Neural cell (in vitro differentiated cells): ENCODE measurements at regions not wholly inside any gene's neighbourhood (a gene's known extent, or its start where the extent isn't known, plus 50 kb on each side); places are given as distances from the start of the nearest gene placed in this dataset.

ENCODE experiments used
- H2AFZ ChIP-seq: fragments of 200-600, 300-800 bp; sonication (generic), shearing (Covaris generic); 2 replicates; pipeline ENCODE4 v1.6.0; 2014; ENCODE audit warnings: low read depth, mild to moderate bottlenecking, antibody characterized with exemption, low read length, moderate library complexity
- H3F3A ChIP-seq: fragments of 200-600 bp; shearing (Covaris generic); 2 replicates; pipeline ENCODE4 v1.6.1; 2016; ENCODE audit warnings: mild to moderate bottlenecking, moderate library complexity, mixed read lengths, antibody characterized with exemption, low read length; ENCODE audit not compliant: insufficient read depth, poor library complexity, severe bottlenecking
- H3K27ac ChIP-seq: fragments of 200-600, 300-800 bp; sonication (generic), shearing (Covaris generic); 2 replicates; pipeline ENCODE4 v1.5.1; 2014; ENCODE audit warnings: mild to moderate bottlenecking, low read length, moderate library complexity
- H3K27me3 ChIP-seq: fragments of 300-800, 200-600 bp; sonication (generic), shearing (Covaris generic); 2 replicates; pipeline ENCODE4 v1.6.0; 2014; ENCODE audit warnings: mild to moderate bottlenecking, low read depth, low read length, moderate library complexity; ENCODE audit not compliant: insufficient read depth
- H3K36me3 ChIP-seq: fragments of 300-800, 200-600 bp; sonication (generic), shearing (Covaris generic); 2 replicates; pipeline ENCODE4 v1.5.1; 2014; ENCODE audit warnings: mild to moderate bottlenecking, antibody characterized with exemption, low read length, moderate library complexity; ENCODE audit not compliant: insufficient read depth
- H3K4me2 ChIP-seq: fragments of 300-800, 200-600 bp; sonication (generic), shearing (Covaris generic); 2 replicates; pipeline ENCODE4 v1.6.0; 2014; ENCODE audit warnings: mild to moderate bottlenecking, low read length
- H3K4me3 ChIP-seq: fragments of 300-800, 200-600 bp; sonication (generic), shearing (Covaris generic); 2 replicates; pipeline ENCODE4 v1.5.1; 2014; ENCODE audit warnings: mild to moderate bottlenecking, low read length, moderate library complexity
- H3K79me2 ChIP-seq: fragments of 200-600 bp; shearing (Covaris generic); replicated peaks from 2 replicates; pipeline ENCODE4 v1.6.0; 2014; ENCODE audit warnings: mild to moderate bottlenecking, low read length, moderate library complexity; ENCODE audit not compliant: insufficient read depth
- H3K9ac ChIP-seq: fragments of 300-800, 200-600 bp; sonication (generic), shearing (Covaris generic); 2 replicates; pipeline ENCODE4 v1.6.1; 2016; ENCODE audit warnings: mild to moderate bottlenecking, low read length, mixed read lengths
- H3K9me2 ChIP-seq: fragments of 200-600 bp; shearing (Covaris generic); 2 replicates; pipeline ENCODE4 v1.6.1; 2016; ENCODE audit warnings: mild to moderate bottlenecking, low read length, mixed read lengths; ENCODE audit not compliant: insufficient read depth
- H3K9me3 ChIP-seq: fragments of 200-600, 300-800 bp; sonication (generic), shearing (Covaris generic); 2 replicates; pipeline ENCODE4 v1.6.1; 2016; ENCODE audit warnings: mild to moderate bottlenecking, mixed run types, low read length, moderate library complexity, mixed read lengths
- H4K20me1 ChIP-seq: fragments of 200-600 bp; shearing (Covaris generic); 2 replicates; pipeline ENCODE4 v1.6.1; 2016; ENCODE audit warnings: mild to moderate bottlenecking, mixed run types; ENCODE audit not compliant: insufficient read depth
- EP300 ChIP-seq: fragments of 450-650 bp; conservative IDR thresholded peaks from 2 replicates; pipeline ENCODE4 v1.6.1; 2014; ENCODE audit warnings: antibody characterized with exemption, mild to moderate bottlenecking, moderate library complexity; ENCODE audit not compliant: poor library complexity, severe bottlenecking
- EZH2 ChIP-seq: fragments of 200-600, 300-800 bp; shearing (Covaris generic), sonication (generic); IDR thresholded peaks from 2 replicates; pipeline ENCODE4 v1.6.1; 2014; ENCODE audit warnings: antibody characterized with exemption, low read length, borderline replicate concordance, mild to moderate bottlenecking; ENCODE audit not compliant: insufficient read depth, poor library complexity, severe bottlenecking
- MXI1 ChIP-seq: fragments of 450-650 bp; conservative IDR thresholded peaks from 2 replicates; pipeline ENCODE4 v1.6.1; 2014; ENCODE audit warnings: antibody characterized with exemption, mild to moderate bottlenecking; ENCODE audit not compliant: poor library complexity, severe bottlenecking
- POLR2AphosphoS5 ChIP-seq: IDR thresholded peaks from 2 replicates; pipeline ENCODE4 v1.6.1; 2012
- RAD21 ChIP-seq: fragments of 450-650 bp; conservative IDR thresholded peaks from 2 replicates; pipeline ENCODE4 v1.6.1; 2014; ENCODE audit warnings: antibody characterized with exemption, mild to moderate bottlenecking, moderate library complexity
- SMC3 ChIP-seq: fragments of 450-650 bp; conservative IDR thresholded peaks from 2 replicates; pipeline ENCODE4 v1.6.1; 2014; ENCODE audit warnings: antibody characterized with exemption, mild to moderate bottlenecking, moderate library complexity; ENCODE audit not compliant: poor library complexity
- TAF1 ChIP-seq: IDR thresholded peaks from 2 replicates; pipeline ENCODE4 v1.6.1; 2012; ENCODE audit warnings: low read depth
- TF ChIP-seq, protein P1 (sequence below): IDR thresholded peaks from 2 replicates; pipeline ENCODE4 v1.6.1; 2012; ENCODE audit warnings: borderline replicate concordance
- TF ChIP-seq, protein P2 (sequence below): fragments of 450-650 bp; IDR thresholded peaks from 2 replicates; pipeline ENCODE4 v1.5.1; 2014; ENCODE audit warnings: antibody characterized with exemption, mild to moderate bottlenecking, moderate library complexity; ENCODE audit not compliant: poor library complexity, severe bottlenecking

GRCh38 chr14:50020184-50020583, 96.2 kb downstream of the VCPKMT start:
- Histone ChIP-seq H3K79me2 (no peaks in the 10 kb centered on the region), H3K4me2 (no peak overlapping the region), H3K4me3 (no peak overlapping the region), H3F3A (no peaks in the 10 kb centered on the region), H2AFZ (no peak overlapping the region), H3K9me2 (no peaks in the 10 kb centered on the region), H3K9ac (no peak overlapping the region), H3K27me3 (no peaks in the 10 kb centered on the region), H4K20me1 (no peaks in the 10 kb centered on the region), H3K36me3 (no peaks in the 10 kb centered on the region), H3K27ac (no peak overlapping the region), H3K9me3 (peaks cover 3% of the 10 kb centered on the region)
- TF ChIP-seq, protein P1, sequence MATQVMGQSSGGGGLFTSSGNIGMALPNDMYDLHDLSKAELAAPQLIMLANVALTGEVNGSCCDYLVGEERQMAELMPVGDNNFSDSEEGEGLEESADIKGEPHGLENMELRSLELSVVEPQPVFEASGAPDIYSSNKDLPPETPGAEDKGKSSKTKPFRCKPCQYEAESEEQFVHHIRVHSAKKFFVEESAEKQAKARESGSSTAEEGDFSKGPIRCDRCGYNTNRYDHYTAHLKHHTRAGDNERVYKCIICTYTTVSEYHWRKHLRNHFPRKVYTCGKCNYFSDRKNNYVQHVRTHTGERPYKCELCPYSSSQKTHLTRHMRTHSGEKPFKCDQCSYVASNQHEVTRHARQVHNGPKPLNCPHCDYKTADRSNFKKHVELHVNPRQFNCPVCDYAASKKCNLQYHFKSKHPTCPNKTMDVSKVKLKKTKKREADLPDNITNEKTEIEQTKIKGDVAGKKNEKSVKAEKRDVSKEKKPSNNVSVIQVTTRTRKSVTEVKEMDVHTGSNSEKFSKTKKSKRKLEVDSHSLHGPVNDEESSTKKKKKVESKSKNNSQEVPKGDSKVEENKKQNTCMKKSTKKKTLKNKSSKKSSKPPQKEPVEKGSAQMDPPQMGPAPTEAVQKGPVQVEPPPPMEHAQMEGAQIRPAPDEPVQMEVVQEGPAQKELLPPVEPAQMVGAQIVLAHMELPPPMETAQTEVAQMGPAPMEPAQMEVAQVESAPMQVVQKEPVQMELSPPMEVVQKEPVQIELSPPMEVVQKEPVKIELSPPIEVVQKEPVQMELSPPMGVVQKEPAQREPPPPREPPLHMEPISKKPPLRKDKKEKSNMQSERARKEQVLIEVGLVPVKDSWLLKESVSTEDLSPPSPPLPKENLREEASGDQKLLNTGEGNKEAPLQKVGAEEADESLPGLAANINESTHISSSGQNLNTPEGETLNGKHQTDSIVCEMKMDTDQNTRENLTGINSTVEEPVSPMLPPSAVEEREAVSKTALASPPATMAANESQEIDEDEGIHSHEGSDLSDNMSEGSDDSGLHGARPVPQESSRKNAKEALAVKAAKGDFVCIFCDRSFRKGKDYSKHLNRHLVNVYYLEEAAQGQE = no peak
- no peak for TF ChIP-seq EZH2
- no peak for TF ChIP-seq MXI1
- no peak for TF ChIP-seq RAD21
- no peak for TF ChIP-seq SMC3
- TF ChIP-seq, protein P2, sequence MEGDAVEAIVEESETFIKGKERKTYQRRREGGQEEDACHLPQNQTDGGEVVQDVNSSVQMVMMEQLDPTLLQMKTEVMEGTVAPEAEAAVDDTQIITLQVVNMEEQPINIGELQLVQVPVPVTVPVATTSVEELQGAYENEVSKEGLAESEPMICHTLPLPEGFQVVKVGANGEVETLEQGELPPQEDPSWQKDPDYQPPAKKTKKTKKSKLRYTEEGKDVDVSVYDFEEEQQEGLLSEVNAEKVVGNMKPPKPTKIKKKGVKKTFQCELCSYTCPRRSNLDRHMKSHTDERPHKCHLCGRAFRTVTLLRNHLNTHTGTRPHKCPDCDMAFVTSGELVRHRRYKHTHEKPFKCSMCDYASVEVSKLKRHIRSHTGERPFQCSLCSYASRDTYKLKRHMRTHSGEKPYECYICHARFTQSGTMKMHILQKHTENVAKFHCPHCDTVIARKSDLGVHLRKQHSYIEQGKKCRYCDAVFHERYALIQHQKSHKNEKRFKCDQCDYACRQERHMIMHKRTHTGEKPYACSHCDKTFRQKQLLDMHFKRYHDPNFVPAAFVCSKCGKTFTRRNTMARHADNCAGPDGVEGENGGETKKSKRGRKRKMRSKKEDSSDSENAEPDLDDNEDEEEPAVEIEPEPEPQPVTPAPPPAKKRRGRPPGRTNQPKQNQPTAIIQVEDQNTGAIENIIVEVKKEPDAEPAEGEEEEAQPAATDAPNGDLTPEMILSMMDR = no peak
- TF ChIP-seq EP300 = no peak
- TF ChIP-seq TAF1 = no peak
- no peak for TF ChIP-seq POLR2AphosphoS5

DNA sequence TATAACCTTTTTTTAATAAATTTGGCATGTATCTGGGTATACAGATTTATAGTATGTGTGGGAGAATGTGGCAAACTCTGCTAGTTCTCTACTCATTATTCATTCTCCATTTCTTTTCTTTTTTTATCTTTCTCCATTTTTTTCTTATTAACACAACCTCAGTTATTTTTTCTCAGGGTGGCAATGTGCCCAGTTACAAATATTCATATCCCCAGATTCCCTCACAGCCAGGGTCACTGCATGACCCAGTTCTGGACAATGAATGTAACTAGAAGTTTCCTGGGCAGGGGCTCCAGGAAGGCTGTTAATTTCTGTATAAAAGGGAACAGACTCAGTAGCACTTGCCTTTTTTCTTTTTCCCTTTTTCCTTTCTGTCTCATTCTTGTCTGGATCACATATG, 95.6 kb downstream of the VCPKMT start:
- TF ChIP-seq EP300 = no peak
- TF ChIP-seq POLR2AphosphoS5 = no peak
- H3K79me2 ChIP-seq = no peaks in the 10 kb centered on the region

More for the DNA sequence above, 95.6 kb downstream of the VCPKMT start:
- Histone ChIP-seq H3K4me2 (no peak overlapping the region), H3K27me3 (no peaks in the 10 kb centered on the region), H3K9me2 (no peaks in the 10 kb centered on the region), H3F3A (no peaks in the 10 kb centered on the region), H2AFZ (no peak overlapping the region), H3K9ac (no peak overlapping the region), H3K27ac (no peak overlapping the region), H3K36me3 (no peaks in the 10 kb centered on the region), H3K9me3 (peaks cover 3% of the 10 kb centered on the region), H4K20me1 (no peaks in the 10 kb centered on the region), H3K4me3 (no peak overlapping the region)
